ENCODE measurements at regions not wholly inside any gene's neighbourhood (a gene's known extent, or its start where the extent isn't known, plus 50 kb on each side); places are given as distances from the start of the nearest gene placed in this dataset.

- no peak for DNase-seq (ENCODE audit: low read depth)
These were observed 136.3 kb upstream of the ACTBL2 start for GRCh38 chr5:57618767-57619381.

DNA sequence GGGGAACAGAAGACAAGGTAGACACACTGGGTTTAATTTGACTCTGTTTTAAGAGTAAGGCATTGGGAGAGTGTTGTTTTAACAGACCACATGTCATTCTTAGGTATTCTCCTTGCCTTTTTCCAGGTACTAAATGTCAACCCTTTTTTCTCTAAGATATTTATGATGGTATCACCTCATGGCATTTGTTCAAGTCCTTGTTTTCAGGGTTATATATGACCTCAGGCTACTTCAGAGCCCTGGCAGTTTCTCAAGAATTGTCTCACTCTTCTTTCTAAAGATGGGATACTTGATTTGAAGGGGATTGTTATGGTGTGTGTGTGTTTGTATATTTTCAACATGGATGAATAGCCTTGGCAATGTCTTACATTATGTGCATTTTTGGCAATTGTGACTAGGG is 131.1 kb upstream of the ACTBL2 start:
- no peak for DNase-seq (ENCODE audit: low read depth)

- no peak for DNase-seq (ENCODE audit: low read depth)
These were observed 128.6 kb upstream of the ACTBL2 start for GRCh38 chr5:57611177-57611576.

GRCh38 chr5:57608542-57608941 is 125.9 kb upstream of the ACTBL2 start:
- no peak for DNase-seq (ENCODE audit: low read depth)

DNA sequence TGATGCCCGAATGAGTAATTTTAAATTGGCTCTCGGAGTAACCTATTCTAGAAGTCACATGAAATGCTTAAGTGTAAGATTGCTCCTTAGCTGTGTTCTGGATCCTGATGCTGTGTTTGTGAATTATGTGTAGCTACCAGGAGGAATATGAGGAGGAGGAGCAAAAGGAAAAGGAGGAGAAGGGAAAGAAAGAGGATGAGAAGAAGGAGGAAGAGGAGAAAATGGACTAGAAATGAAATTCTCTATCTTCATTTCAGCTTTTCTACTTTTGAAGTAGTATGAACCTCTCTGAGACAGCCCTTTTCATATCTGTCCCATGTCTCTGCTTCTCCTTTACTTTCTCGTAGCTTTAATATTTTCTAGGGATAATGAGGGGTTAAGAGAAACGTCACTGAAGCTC is 119.4 kb upstream of the ACTBL2 start:
- DNase-seq (ENCODE audit: low read depth), result no peak

DNA sequence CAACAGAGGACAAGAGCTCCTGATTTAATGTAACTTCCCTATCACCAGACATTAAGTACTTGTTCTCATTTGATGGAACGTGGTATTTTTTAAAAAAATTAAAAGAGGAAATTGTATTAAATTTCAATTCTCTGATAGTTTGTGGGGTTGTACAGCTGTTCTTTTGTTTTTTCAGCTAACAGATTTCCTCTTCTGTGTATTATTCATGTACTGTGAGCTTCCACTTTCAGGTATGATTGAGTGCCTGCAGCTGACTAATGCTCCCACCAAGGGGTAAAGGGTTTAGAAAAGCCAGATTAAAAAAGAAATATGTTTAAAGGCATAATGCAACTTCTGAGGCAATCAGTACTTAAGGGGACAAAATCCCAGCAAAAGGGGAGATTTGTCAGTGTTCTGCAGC is 117.7 kb upstream of the ACTBL2 start:
- no peak for DNase-seq (ENCODE audit: low read depth)

DNA sequence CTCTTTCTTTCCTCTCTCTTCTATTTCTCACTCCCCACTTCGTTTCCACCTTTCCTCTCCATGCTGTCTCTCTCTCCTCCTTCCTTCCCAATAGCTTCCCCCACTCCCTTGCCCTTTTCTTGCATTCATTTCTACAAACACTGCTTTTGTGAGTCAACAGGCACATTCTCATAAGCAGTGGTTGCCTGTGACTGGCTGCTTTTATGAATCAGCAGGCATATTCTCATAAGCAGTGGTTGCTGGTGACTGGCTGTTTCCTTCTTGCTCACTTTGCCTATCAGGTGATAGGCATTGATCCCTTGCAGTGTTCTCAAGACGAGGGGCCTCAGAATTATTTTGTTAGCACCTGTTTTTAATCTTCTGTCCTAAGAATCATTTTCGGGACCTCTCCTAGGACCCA is 116.1 kb upstream of the ACTBL2 start:
- DNase-seq (ENCODE audit: low read depth), result no peak

GRCh38 chr5:57598097-57598496 is 115.5 kb upstream of the ACTBL2 start:
- DNase-seq (ENCODE audit: low read depth), result no peak

DNA sequence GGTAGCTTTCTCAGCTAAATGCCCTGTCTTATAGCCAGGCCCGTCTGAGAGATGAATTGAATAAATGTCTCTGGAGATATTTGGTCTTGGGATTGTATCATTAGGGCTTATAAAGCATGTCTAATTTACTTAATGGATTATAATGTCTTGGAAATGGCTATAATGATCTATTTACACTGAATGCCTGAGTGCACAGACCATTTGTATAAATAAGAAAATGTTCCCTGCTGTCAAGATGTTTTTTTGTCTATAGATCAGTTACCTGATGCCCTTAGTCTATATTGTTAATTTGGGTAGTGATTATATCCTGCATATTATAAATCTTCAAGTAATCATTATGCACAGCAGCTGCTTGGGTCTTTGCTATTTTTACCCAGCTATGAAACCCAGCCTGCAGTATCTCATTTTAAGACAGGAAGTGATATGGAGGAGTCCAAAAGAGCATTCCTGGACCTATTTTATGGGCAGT is 112.9 kb upstream of the ACTBL2 start:
- DNase-seq (ENCODE audit: low read depth), result no peak

DNA sequence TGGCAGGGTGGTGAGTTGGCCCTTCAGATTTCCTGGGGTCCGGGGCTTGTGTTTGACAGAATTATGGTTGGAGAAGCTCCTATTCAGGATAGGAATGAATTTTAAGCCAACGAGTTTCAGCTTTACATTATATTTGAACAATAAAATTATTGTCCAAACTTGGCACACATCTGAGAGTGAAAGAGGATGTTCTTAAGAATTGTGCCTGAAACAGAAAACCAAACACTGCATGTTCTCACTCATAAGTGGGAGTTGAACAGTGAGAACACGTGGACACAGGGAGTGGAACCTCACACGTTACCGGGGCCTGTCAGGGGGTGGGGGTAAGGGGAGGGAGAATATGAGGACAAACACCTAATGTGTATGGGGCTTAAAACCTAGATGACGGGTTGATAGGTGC is 111.8 kb upstream of the ACTBL2 start:
- no peak for DNase-seq (ENCODE audit: low read depth)

DNA sequence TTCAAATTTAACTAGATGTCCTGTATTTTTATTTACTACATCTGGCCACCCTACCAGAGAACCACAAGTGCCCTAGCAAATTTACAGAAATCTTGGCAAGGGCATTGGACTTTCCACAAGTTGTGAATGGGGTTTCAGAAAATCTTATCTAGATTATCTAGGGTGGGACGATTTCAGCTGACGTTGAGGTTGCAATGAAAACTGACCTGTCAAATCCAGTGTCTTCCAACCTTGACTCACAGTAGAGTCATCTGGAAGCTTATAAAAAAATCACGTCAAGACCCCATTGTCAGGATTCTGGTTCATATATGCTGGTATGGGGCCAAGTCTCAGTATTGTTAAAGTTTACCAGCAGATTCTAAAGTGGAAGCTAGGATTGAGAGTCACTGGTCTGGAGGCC is 109.6 kb upstream of the ACTBL2 start:
- DNase-seq (ENCODE audit: low read depth), result no peak

- no peak for DNase-seq (ENCODE audit: low read depth)
These were observed 104.0 kb upstream of the ACTBL2 start for GRCh38 chr5:57586649-57587048.

DNA sequence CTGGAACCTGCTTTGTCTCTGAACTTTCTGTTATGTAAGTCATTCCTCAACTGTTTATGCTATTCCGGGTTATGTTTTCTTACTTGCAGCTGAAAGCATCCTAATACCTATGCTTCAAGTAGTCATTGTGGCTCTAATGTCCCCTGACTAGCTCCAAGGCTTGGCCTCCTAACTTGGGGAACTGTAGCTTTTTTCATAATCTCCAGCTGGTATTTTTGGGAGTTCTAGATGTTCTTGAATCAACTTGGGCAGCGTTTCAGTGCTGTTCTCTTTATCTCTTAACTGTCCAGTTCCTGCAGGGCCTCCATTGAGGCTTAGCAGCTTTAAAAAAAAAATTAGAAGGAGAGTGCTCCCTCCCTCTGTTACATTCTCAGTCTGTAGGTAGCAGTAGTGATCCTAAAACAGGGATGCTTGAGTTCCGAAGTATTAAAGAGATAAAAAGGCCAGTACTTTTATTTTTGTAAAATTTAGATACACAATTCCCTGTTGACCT is 100.0 kb upstream of the ACTBL2 start:
- DNase-seq (ENCODE audit: low read depth), result no peak

GRCh38 chr5:57581772-57582171 is 99.2 kb upstream of the ACTBL2 start:
- DNase-seq (ENCODE audit: low read depth), result no peak

DNA sequence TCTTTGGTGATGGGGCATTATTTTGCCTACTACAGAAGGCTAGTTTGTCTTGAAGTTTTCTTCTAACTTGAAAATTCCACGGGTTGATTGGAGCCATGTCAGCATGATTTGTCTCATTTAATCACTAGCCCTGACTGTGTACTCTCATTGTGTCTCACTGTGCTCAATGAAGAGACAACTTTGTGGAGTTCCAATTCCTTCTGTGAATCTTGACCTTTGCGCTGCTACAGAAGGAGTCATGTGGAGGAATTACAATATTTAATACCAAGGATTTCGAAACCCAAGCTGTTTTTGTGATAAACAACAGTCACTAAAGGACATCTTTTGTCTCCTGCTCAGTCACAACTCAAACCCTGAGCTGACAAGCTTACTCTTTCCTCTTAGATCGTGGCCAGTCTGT is 98.6 kb upstream of the ACTBL2 start:
- DNase-seq (ENCODE audit: low read depth), result no peak

- DNase-seq (ENCODE audit: low read depth), result no peak
These were observed 95.0 kb upstream of the ACTBL2 start for GRCh38 chr5:57577432-57578175.

DNA sequence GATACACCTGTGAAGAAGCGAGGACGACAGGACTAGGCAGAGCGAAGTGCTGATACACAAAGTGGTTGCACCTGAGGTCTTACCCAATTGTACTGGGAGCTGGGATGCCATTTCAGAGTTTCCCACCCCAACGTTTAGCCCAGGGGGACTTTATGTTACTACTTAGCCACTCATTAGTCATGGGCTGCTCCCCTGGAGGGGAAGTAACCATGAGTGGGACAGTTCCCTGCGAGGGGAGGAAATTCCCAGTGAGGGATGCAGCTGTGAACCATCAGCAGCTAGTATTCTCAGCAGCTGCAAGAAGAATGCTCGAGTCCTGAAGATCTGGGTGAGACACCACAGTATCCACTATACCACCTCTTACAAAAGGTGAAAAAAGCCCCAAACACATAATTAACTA is 93.7 kb upstream of the ACTBL2 start:
- DNase-seq (ENCODE audit: low read depth), result no peak

- no peak for DNase-seq (ENCODE audit: low read depth)
These were observed 93.2 kb upstream of the ACTBL2 start for GRCh38 chr5:57575839-57576238.

GRCh38 chr5:57572461-57572860 is 89.8 kb upstream of the ACTBL2 start:
- no peak for DNase-seq (ENCODE audit: low read depth)

DNA sequence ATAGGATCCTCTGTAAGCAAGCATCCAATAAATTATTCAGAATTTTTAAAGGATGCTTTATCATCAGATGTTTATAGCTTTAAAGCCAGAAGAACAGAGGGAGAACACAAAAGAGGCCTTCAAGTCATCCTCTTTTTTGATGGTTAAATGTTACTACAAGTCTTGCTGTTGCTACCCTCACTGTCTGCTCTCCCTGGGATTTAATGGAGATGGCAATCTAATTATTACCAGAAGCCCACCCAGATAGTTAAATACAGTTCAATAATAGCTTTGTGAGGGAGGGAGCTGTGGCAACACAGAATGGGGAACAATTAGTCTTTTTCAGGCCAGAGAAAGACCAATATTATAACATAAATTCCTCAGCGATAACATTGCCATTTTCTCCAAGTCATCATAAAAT is 87.0 kb upstream of the ACTBL2 start:
- no peak for DNase-seq (ENCODE audit: low read depth)

DNA sequence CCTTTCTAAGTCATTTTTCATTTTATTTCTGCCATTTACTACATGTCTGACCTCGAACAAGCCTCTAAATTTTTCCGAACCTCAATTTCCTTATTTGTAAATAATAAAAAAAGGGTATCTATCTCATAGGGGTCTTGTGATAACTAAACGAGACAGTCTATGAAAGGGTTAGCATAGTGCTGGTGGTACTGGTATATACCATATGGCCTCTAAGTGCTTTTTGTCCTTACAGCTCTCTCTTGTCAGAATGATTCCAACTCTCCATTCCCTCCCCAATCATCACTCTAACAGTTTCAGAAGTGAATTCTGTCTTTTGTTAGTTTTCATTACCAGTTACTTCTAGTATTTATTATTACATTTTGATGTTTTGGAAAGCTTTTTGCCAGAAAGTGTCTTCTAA is 85.5 kb upstream of the ACTBL2 start:
- no peak for DNase-seq (ENCODE audit: low read depth)

DNA sequence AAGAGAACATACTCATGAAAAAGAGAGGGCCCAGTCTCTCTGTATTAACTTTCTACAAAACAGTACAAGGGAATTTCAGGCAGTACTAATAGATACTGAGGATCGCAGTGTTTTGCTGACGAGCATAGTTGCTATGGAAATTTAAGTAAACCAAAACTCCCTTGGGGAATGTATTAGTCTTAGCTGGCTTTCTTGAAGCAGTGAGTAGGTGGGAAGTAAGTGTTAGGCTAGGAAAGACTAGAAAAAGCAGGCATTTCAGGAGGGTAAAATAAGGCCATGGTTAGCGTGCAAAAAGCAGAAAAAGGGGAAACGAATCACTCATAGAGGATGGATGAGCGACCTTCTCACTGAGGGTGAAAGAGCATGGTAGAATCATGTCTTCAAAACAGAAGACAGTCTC is 84.3 kb upstream of the ACTBL2 start:
- DNase-seq (ENCODE audit: low read depth), result no peak

DNA sequence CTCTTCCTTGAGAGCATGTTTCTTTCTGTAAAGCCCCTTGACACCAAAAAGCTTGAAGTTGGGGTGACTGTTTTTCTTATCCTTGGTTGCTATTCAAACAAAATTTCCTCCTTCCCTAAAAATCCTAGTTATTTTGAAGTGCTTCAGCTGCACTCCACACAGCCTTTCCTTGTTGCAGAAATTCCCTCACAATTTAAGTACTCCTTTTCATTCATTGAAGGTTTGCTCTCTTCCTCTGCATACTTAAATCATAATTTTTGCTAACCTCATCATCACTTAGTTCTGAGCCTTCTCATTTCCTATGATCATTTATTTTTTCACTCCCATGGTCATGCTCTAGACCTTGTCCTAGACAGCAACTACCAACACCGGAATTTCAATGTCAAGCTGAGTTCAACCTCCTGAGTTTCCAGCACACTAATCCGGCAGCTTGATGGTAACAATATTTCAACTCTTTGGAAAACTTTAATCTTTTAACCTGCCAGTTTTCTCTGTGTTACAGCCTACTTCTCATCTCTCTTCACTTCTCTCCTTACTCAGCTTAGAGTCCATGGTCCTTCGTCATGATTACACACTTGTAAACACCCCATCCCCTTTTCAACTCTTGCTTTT is 78.7 kb upstream of the ACTBL2 start:
- no peak for DNase-seq (ENCODE audit: low read depth)

Measured in stimulated activated CD8-positive, alpha-beta memory T cell treated with anti-CD3 and anti-CD28 coated beads, Interleukin-12 subunit alpha, Interleukin-12 subunit beta, amount 100 ng/mL, for 1 hour (primary cell).